ENCODE measurements at regions not wholly inside any gene's neighbourhood (a gene's known extent, or its start where the extent isn't known, plus 50 kb on each side); places are given as distances from the start of the nearest gene placed in this dataset.

GRCh38 chr2:80947601-80948130 is 643.1 kb upstream of the LRRTM1 start:
- Histone ChIP-seq H3K9me3 (ENCODE audit: control insufficient read depth, insufficient read depth, low read depth, low read length) (no peaks in the 10 kb centered on the region), H3K4me2 (ENCODE audit: extremely low read depth, insufficient read depth, low read length) (no peak overlapping the region), H3K9ac (ENCODE audit: insufficient read depth, low read length) (no peak overlapping the region), H4K20me1 (ENCODE audit: control insufficient read depth, extremely low read depth, insufficient read depth, low read length) (no peaks in the 10 kb centered on the region), H2AFZ (ENCODE audit: low read length) (no peak overlapping the region), H3K27me3 (ENCODE audit: control insufficient read depth, insufficient read depth, low read length) (no peaks in the 10 kb centered on the region), H3K27ac (ENCODE audit: insufficient read depth, low read length) (no peak overlapping the region), H3K4me1 (ENCODE audit: control insufficient read depth, extremely low read depth, insufficient read depth, low read length) (no peaks in the 10 kb centered on the region), H3K36me3 (ENCODE audit: control insufficient read depth, insufficient read depth, low read length) (no peaks in the 10 kb centered on the region), H3K4me3 (replicated peaks in 1 of 4; ENCODE audit: control extremely low read depth in 1 of 4, insufficient read depth in 1 of 4, low read depth in 3 of 4, low read length in 4 of 4) (no peak overlapping the region), H3K79me2 (ENCODE audit: control insufficient read depth, insufficient read depth, low read length) (no peaks in the 10 kb centered on the region)
- TF ChIP-seq EZH2 (IDR thresholded peaks at IDR 0.05; ENCODE audit: low read length, missing control alignments): no peak
- TF ChIP-seq CTCF (conservative IDR thresholded peaks at IDR 0.05 in 1 of 2, IDR thresholded peaks at IDR 0.05 in 1 of 2; ENCODE audit: low read depth in 1 of 2, low read length in 2 of 2): no peak
- no peak for DNase-seq (ENCODE audit: low read depth in 2 of 2)

- no peaks in the 10 kb centered on the region for H3K79me2 ChIP-seq (ENCODE audit: control insufficient read depth, insufficient read depth, low read length)
- H3K9me3 ChIP-seq (ENCODE audit: control insufficient read depth, insufficient read depth, low read depth, low read length): no peaks in the 10 kb centered on the region
- no peaks in the 10 kb centered on the region for H4K20me1 ChIP-seq (ENCODE audit: control insufficient read depth, extremely low read depth, insufficient read depth, low read length)
- H3K4me3 ChIP-seq (replicated peaks in 1 of 4; ENCODE audit: control extremely low read depth in 1 of 4, insufficient read depth in 1 of 4, low read depth in 3 of 4, low read length in 4 of 4): no peak overlapping the region
- H3K9ac ChIP-seq (ENCODE audit: insufficient read depth, low read length): no peak overlapping the region
- H3K4me2 ChIP-seq (ENCODE audit: extremely low read depth, insufficient read depth, low read length): no peak overlapping the region
- H2AFZ ChIP-seq (ENCODE audit: low read length): no peak overlapping the region
- no peak for DNase-seq (ENCODE audit: low read depth in 2 of 2)
- TF ChIP-seq EZH2 (IDR thresholded peaks at IDR 0.05; ENCODE audit: low read length, missing control alignments) (no peak), CTCF (conservative IDR thresholded peaks at IDR 0.05 in 1 of 2, IDR thresholded peaks at IDR 0.05 in 1 of 2; ENCODE audit: low read depth in 1 of 2, low read length in 2 of 2) (no peak)
- H3K27ac ChIP-seq (ENCODE audit: insufficient read depth, low read length): no peak overlapping the region
- H3K36me3 ChIP-seq (ENCODE audit: control insufficient read depth, insufficient read depth, low read length): no peaks in the 10 kb centered on the region
- H3K27me3 ChIP-seq (ENCODE audit: control insufficient read depth, insufficient read depth, low read length): no peaks in the 10 kb centered on the region
- H3K4me1 ChIP-seq (ENCODE audit: control insufficient read depth, extremely low read depth, insufficient read depth, low read length): no peaks in the 10 kb centered on the region
Observed at GRCh38 chr2:80943487-80943886, 638.9 kb upstream of the LRRTM1 start.

GRCh38 chr2:80942766-80943165 is 638.2 kb upstream of the LRRTM1 start:
- H2AFZ ChIP-seq (ENCODE audit: low read length): no peak overlapping the region
- H3K36me3 ChIP-seq (ENCODE audit: control insufficient read depth, insufficient read depth, low read length): no peaks in the 10 kb centered on the region
- no peaks in the 10 kb centered on the region for H3K4me1 ChIP-seq (ENCODE audit: control insufficient read depth, extremely low read depth, insufficient read depth, low read length)
- no peaks in the 10 kb centered on the region for H3K9me3 ChIP-seq (ENCODE audit: control insufficient read depth, insufficient read depth, low read depth, low read length)
- no peak for TF ChIP-seq EZH2 (IDR thresholded peaks at IDR 0.05; ENCODE audit: low read length, missing control alignments)
- TF ChIP-seq CTCF (conservative IDR thresholded peaks at IDR 0.05 in 1 of 2, IDR thresholded peaks at IDR 0.05 in 1 of 2; ENCODE audit: low read depth in 1 of 2, low read length in 2 of 2): no peak
- no peaks in the 10 kb centered on the region for H4K20me1 ChIP-seq (ENCODE audit: control insufficient read depth, extremely low read depth, insufficient read depth, low read length)
- DNase-seq (ENCODE audit: low read depth in 2 of 2): no peak
- H3K4me2 ChIP-seq (ENCODE audit: extremely low read depth, insufficient read depth, low read length): no peak overlapping the region
- no peak overlapping the region for H3K27ac ChIP-seq (ENCODE audit: insufficient read depth, low read length)
- H3K27me3 ChIP-seq (ENCODE audit: control insufficient read depth, insufficient read depth, low read length): no peaks in the 10 kb centered on the region
- no peak overlapping the region for H3K4me3 ChIP-seq (replicated peaks in 1 of 4; ENCODE audit: control extremely low read depth in 1 of 4, insufficient read depth in 1 of 4, low read depth in 3 of 4, low read length in 4 of 4)
- no peaks in the 10 kb centered on the region for H3K79me2 ChIP-seq (ENCODE audit: control insufficient read depth, insufficient read depth, low read length)
- H3K9ac ChIP-seq (ENCODE audit: insufficient read depth, low read length): no peak overlapping the region

Data from fibroblast of lung (primary cell).